HEK293 (cell line): ENCODE measurements at regions not wholly inside any gene's neighbourhood (a gene's known extent, or its start where the extent isn't known, plus 50 kb on each side); places are given as distances from the start of the nearest gene placed in this dataset.

ENCODE experiments used
- CTCF ChIA-PET: fragments of 350-600 bp; formaldehyde crosslinking; extraction: SDS; loops from one replicate; lab custom pipeline; 2021; ENCODE audit warnings: antibody characterized with exemption; lab: Yijun Ruan, JAX
- POLR2A ChIA-PET: fragments of 300-600 bp; formaldehyde crosslinking; extraction: SDS; loops from one replicate; lab custom pipeline; 2020; ENCODE audit warnings: antibody characterized with exemption, inconsistent platforms; lab: Yijun Ruan, JAX
- H3K27ac ChIP-seq: fragments of 200-500 bp; sonication (Bioruptor generic); 2 replicates; pipeline ENCODE4 v1.5.1; 2014; ENCODE audit warnings: low read depth, low read length, control low read depth, inconsistent platforms; ENCODE audit errors: extremely low read depth
- H3K36me3 ChIP-seq, 2 experiments: fragments of 200-500 bp in 1 of 2; sonication (Bioruptor generic) in 1 of 2; 1 replicate in 1 of 2; 2 replicates in 1 of 2; pipeline ENCODE4 v1.5.1; 2014 to 2017; ENCODE audit warnings: inconsistent platforms in 2 of 2, low read length in 2 of 2; ENCODE audit not compliant: control insufficient read depth in 2 of 2, insufficient read depth in 1 of 2
- H3K4me1 ChIP-seq: fragments of 200-500 bp; sonication (Bioruptor generic); 2 replicates; pipeline ENCODE4 v1.5.1; 2014; ENCODE audit warnings: mild to moderate bottlenecking, low read length, inconsistent platforms; ENCODE audit not compliant: control insufficient read depth, insufficient read depth
- H3K4me3 ChIP-seq: 2 replicates; pipeline ENCODE4 v1.5.1; 2011; ENCODE audit warnings: low read depth, mild to moderate bottlenecking, control low read depth, low read length, moderate library complexity
- H3K9me3 ChIP-seq: fragments of 200-500 bp; sonication (Bioruptor generic); 2 replicates; pipeline ENCODE4 v1.5.1; 2014; ENCODE audit warnings: low read depth, low read length, inconsistent platforms; ENCODE audit not compliant: control insufficient read depth, insufficient read depth
- OSR2 ChIP-seq: fragments of 450-650 bp; formaldehyde crosslinking; IDR thresholded peaks from 2 replicates; pipeline ENCODE4 v1.5.1; 2016; ENCODE audit warnings: missing biosample characterization, missing genetic modification characterization
- SP2 ChIP-seq: fragments of 450-650 bp; formaldehyde crosslinking; IDR thresholded peaks from 2 replicates; pipeline ENCODE4 v1.5.1; 2016; ENCODE audit warnings: missing biosample characterization, missing genetic modification characterization
- ZBTB20 ChIP-seq: fragments of 450-650 bp; formaldehyde crosslinking; IDR thresholded peaks from 2 replicates; pipeline ENCODE4 v1.5.1; 2016; ENCODE audit warnings: missing biosample characterization, missing genetic modification characterization
- ZBTB7A ChIP-seq: fragments of 450-650 bp; formaldehyde crosslinking; IDR thresholded peaks from 2 replicates; pipeline ENCODE4 v1.5.1; 2016; ENCODE audit warnings: low read depth, missing biosample characterization, missing genetic modification characterization
- ZNF169 ChIP-seq: fragments of 450-650 bp; formaldehyde crosslinking; IDR thresholded peaks from 2 replicates; pipeline ENCODE4 v1.5.1; 2016; ENCODE audit warnings: missing biosample characterization, missing genetic modification characterization
- ZNF354C ChIP-seq: fragments of 450-650 bp; formaldehyde crosslinking; IDR thresholded peaks from 2 replicates; pipeline ENCODE4 v1.5.1; 2016; ENCODE audit warnings: missing biosample characterization, missing genetic modification characterization, low read depth, borderline replicate concordance
- ZNF529 ChIP-seq: fragments of 450-650 bp; formaldehyde crosslinking; IDR thresholded peaks from 2 replicates; pipeline ENCODE4 v1.5.1; 2017; ENCODE audit warnings: missing genetic modification characterization, missing biosample characterization; ENCODE audit not compliant: insufficient replicate concordance
- ZNF548 ChIP-seq: fragments of 450-650 bp; formaldehyde crosslinking; IDR thresholded peaks from 2 replicates; pipeline ENCODE4 v1.5.1; 2016; ENCODE audit warnings: missing biosample characterization, missing genetic modification characterization
- ZNF629 ChIP-seq: fragments of 450-650 bp; formaldehyde crosslinking; IDR thresholded peaks from 2 replicates; pipeline ENCODE4 v1.5.1; 2017; ENCODE audit warnings: missing biosample characterization, missing genetic modification characterization
- ZNF843 ChIP-seq: fragments of 450-650 bp; formaldehyde crosslinking; IDR thresholded peaks from 2 replicates; pipeline ENCODE4 v1.5.1; 2016; ENCODE audit warnings: missing biosample characterization, missing genetic modification characterization
- TF ChIP-seq, protein P1 (sequence below): fragments of 450-650 bp; formaldehyde crosslinking; IDR thresholded peaks from 2 replicates; pipeline ENCODE4 v1.5.1; 2016; ENCODE audit warnings: missing biosample characterization, missing genetic modification characterization
- TF ChIP-seq, protein P2 (sequence below): fragments of 450-650 bp; formaldehyde crosslinking; IDR thresholded peaks from 2 replicates; pipeline ENCODE4 v1.5.1; 2017; ENCODE audit warnings: missing biosample characterization, missing genetic modification characterization
- TF ChIP-seq, protein P3 (sequence below): fragments of 450-650 bp; formaldehyde crosslinking; IDR thresholded peaks from 2 replicates; pipeline ENCODE4 v1.5.1; 2017; ENCODE audit warnings: missing biosample characterization, mild to moderate bottlenecking, missing genetic modification characterization, moderate library complexity

DNA sequence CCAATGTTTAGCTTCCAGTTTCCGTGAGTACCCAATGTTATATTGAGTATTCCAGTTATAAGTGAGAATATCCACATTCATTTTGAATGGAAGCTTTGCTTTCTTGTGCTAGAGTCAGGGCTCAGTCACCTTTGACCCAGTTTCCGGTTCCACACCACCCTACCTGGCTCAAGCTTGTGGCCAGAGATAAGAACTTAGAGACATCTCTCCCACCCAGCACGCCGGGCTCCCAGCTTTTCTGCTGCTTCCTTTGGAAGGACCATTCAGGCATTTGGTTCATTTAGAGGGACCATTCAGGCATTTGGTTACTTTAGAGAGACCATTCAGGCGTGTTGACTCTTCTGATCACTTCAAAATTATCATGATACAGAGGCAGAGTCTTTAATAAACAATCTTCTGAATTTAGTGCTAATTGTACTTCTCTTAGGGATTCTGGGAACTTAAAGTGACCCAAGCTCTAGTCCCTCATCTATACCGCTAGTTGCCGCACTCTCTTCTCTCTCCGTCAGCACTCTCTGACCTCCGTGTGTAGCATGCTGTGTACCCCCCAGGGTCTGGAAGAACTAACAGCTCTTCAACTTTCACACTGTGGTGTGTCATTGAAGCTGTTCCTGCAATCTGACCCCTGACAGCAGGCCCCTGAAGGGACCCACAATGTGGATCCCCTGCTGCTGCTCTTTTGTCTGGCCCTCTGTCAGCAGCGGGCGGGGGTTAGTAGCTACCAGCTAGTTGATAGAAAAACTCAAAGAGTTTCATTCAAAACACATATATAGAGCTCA is 943.1 kb downstream of the ARAP2 start:
- CTCF ChIA-PET, result interaction anchor here (0.6 kb wide), 1 partner anchor 32 kb away, joined by 4 read pairs; no protein-coding TSS in a partner anchor
- no peak overlapping the region for H3K4me3 ChIP-seq
- no peaks in the 10 kb centered on the region for H3K4me1 ChIP-seq

DNA sequence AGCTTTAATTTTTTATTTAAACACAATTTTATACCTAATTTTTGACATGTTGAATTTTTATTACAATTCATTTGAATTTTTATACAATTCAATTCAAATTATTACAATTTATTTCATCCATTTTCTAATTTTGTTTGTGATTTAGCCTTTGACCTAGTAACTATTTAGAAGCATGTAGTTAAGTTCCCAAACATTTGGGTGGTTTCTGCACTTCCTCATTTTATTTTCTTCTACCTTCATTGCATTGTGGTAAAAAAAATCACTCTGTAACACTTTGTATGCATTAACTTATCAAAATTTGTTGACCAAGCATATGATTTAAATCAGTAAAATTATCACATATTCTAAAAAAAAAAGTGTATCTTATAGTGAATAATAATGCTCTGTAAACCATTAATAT is 928.9 kb downstream of the ARAP2 start:
- TF ChIP-seq OSR2 (tag by site-specific recombination) (no peak), ZBTB20 (tag by site-specific recombination) (no peak), ZBTB7A (tag by site-specific recombination) (no peak), ZNF529 (tag by site-specific recombination) (no peak), ZNF629 (tag by site-specific recombination) (no peak), ZNF843 (no peak)
- CTCF ChIA-PET, result no interaction called here
- no peaks in the 10 kb centered on the region for H3K4me1 ChIP-seq
- POLR2A ChIA-PET, result no interaction called here
- no peak overlapping the region for H3K27ac ChIP-seq
- no peaks in the 10 kb centered on the region for H3K36me3 ChIP-seq
- no peak overlapping the region for H3K4me3 ChIP-seq
- H3K9me3 ChIP-seq, result no peaks in the 10 kb centered on the region

More for the DNA sequence above, 943.1 kb downstream of the ARAP2 start:
- TF ChIP-seq, protein P1, sequence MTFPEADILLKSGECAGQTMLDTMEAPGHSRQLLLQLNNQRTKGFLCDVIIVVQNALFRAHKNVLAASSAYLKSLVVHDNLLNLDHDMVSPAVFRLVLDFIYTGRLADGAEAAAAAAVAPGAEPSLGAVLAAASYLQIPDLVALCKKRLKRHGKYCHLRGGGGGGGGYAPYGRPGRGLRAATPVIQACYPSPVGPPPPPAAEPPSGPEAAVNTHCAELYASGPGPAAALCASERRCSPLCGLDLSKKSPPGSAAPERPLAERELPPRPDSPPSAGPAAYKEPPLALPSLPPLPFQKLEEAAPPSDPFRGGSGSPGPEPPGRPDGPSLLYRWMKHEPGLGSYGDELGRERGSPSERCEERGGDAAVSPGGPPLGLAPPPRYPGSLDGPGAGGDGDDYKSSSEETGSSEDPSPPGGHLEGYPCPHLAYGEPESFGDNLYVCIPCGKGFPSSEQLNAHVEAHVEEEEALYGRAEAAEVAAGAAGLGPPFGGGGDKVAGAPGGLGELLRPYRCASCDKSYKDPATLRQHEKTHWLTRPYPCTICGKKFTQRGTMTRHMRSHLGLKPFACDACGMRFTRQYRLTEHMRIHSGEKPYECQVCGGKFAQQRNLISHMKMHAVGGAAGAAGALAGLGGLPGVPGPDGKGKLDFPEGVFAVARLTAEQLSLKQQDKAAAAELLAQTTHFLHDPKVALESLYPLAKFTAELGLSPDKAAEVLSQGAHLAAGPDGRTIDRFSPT (tag by site-specific recombination), result no peak
- TF ChIP-seq ZNF548 (tag by site-specific recombination) (no peak), ZNF169 (no peak)
- no peaks in the 10 kb centered on the region for H3K9me3 ChIP-seq
- H3K27ac ChIP-seq, result no peak overlapping the region
- no peaks in the 10 kb centered on the region for H3K36me3 ChIP-seq
- POLR2A ChIA-PET, result no interaction called here

DNA sequence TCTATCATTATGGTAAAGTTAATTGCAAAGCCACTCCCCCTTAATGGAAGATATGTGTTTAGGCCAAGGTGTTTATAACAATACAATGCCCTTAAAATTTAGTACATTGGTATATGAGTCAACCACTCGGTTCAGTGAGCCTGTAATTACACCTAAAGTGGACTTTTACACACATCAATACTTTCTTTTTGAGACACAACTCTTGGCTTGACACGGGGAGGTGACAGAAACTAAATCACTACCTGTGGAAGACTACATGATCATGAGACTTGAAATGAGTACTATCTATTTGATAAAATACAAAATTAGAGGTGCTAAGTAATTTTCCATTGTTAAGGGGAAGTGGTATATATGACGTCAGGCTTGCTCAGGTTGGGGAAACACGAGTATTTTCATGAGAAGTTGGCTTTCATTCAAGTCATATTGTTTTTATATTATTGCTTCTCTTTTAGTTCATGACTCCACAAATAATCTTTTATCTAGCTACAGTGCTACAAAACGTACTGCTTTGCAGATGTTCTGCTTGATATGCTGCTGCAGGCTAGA is 918.3 kb downstream of the ARAP2 start:
- H3K4me3 ChIP-seq, result no peak overlapping the region
- H3K27ac ChIP-seq, result no peak overlapping the region
- TF ChIP-seq, protein P2, sequence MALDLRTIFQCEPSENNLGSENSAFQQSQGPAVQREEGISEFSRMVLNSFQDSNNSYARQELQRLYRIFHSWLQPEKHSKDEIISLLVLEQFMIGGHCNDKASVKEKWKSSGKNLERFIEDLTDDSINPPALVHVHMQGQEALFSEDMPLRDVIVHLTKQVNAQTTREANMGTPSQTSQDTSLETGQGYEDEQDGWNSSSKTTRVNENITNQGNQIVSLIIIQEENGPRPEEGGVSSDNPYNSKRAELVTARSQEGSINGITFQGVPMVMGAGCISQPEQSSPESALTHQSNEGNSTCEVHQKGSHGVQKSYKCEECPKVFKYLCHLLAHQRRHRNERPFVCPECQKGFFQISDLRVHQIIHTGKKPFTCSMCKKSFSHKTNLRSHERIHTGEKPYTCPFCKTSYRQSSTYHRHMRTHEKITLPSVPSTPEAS (tag by site-specific recombination), result no peak
- POLR2A ChIA-PET, result no interaction called here
- H3K9me3 ChIP-seq, result no peaks in the 10 kb centered on the region
- no peaks in the 10 kb centered on the region for H3K4me1 ChIP-seq
- CTCF ChIA-PET, result no interaction called here
- no peaks in the 10 kb centered on the region for H3K36me3 ChIP-seq

DNA sequence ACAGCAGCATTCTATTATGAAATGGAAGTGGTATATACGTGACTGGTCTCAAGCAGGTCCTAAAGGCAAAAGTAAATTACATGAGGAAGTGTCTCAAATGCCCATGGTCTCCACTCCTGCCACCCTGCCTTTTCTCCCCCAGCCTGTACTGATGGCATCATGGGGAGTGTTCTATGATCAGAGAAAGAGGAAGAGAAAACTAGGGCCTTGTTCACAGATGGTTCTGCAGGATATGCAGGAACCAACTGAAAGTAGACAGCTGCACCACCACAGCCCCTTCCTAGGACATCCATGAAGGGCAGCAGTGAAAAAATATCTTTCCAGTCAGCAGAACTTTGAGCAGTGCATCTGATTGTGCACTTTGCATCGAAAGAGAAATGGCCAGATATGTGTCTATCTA is 901.5 kb downstream of the ARAP2 start:
- H3K27ac ChIP-seq, result no peak overlapping the region
- CTCF ChIA-PET, result no interaction called here
- POLR2A ChIA-PET, result no interaction called here
- H3K4me1 ChIP-seq, result no peaks in the 10 kb centered on the region
- H3K9me3 ChIP-seq, result no peaks in the 10 kb centered on the region
- TF ChIP-seq SP2 (tag by site-specific recombination), result no peak
- TF ChIP-seq ZNF354C (tag by site-specific recombination), result no peak
- TF ChIP-seq, protein P3, sequence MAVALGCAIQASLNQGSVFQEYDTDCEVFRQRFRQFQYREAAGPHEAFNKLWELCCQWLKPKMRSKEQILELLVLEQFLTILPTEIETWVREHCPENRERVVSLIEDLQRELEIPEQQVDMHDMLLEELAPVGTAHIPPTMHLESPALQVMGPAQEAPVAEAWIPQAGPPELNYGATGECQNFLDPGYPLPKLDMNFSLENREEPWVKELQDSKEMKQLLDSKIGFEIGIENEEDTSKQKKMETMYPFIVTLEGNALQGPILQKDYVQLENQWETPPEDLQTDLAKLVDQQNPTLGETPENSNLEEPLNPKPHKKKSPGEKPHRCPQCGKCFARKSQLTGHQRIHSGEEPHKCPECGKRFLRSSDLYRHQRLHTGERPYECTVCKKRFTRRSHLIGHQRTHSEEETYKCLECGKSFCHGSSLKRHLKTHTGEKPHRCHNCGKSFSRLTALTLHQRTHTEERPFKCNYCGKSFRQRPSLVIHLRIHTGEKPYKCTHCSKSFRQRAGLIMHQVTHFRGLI (tag by site-specific recombination), result no peak
- H3K4me3 ChIP-seq, result no peak overlapping the region
- H3K36me3 ChIP-seq, result no peaks in the 10 kb centered on the region
